GM23338 (cell line): ENCODE measurements at regions not wholly inside any gene's neighbourhood (a gene's known extent, or its start where the extent isn't known, plus 50 kb on each side); places are given as distances from the start of the nearest gene placed in this dataset.

ENCODE experiments used
- ATAC-seq: fragments of 200-7000 bp; cut with Tn5 transposase; 3 replicates; pipeline ENCODE4 v1.9.1; 2020
- DNase-seq: peaks from one replicate; pipeline ENCODE4 v3.0.0-alpha.2; 2015; ENCODE audit warnings: low spot score
- H2AFZ ChIP-seq: fragments of 200-600 bp; sonication (generic); 2 replicates; pipeline ENCODE4 v1.8.0; 2016; ENCODE audit warnings: antibody characterized with exemption, mild to moderate bottlenecking, moderate library complexity
- H3F3A ChIP-seq: fragments of 200-600 bp; sonication (generic); replicated peaks from 2 replicates; pipeline ENCODE4 v1.8.0; 2017; ENCODE audit warnings: antibody characterized with exemption, mixed run types, low read depth
- H3K27ac ChIP-seq: fragments of 200-600 bp; sonication (generic); 2 replicates; pipeline ENCODE4 v1.6.1; 2016; ENCODE audit warnings: low read depth
- H3K27me3 ChIP-seq: fragments of 200-600 bp; sonication (generic); 2 replicates; pipeline ENCODE4 v1.8.0; 2016; ENCODE audit warnings: mild to moderate bottlenecking, mixed run types, moderate library complexity; ENCODE audit not compliant: insufficient read depth
- H3K36me3 ChIP-seq: fragments of 200-600 bp; sonication (generic); 2 replicates; pipeline ENCODE4 v1.8.0; 2016; ENCODE audit warnings: mild to moderate bottlenecking; ENCODE audit not compliant: insufficient read depth
- H3K4me1 ChIP-seq: fragments of 200-600 bp; sonication (generic); 2 replicates; pipeline ENCODE4 v1.8.0; 2016; ENCODE audit warnings: mild to moderate bottlenecking, moderate library complexity; ENCODE audit not compliant: insufficient read depth
- H3K4me2 ChIP-seq: fragments of 200-600 bp; sonication (generic); 2 replicates; pipeline ENCODE4 v1.7.1; 2017; ENCODE audit warnings: mixed run types
- H3K4me3 ChIP-seq: fragments of 200-600 bp; sonication (generic); 2 replicates; pipeline ENCODE4 v1.6.1; 2016; ENCODE audit warnings: mixed run types
- H3K79me2 ChIP-seq: fragments of 200-600 bp; sonication (generic); replicated peaks from 2 replicates; pipeline ENCODE4 v1.8.0; 2017; ENCODE audit warnings: mild to moderate bottlenecking; ENCODE audit not compliant: insufficient read depth
- H3K9me2 ChIP-seq: fragments of 200-600 bp; sonication (generic); 2 replicates; pipeline ENCODE4 v1.8.0; 2017; ENCODE audit not compliant: insufficient read depth
- H4K20me1 ChIP-seq: fragments of 200-600 bp; sonication (generic); replicated peaks from 2 replicates; pipeline ENCODE4 v1.8.0; 2017; ENCODE audit warnings: mild to moderate bottlenecking; ENCODE audit not compliant: insufficient read depth
- H3K27ac Mint-ChIP-seq: 2 replicates; pipeline ENCODE4 v1.8.0; 2020; ENCODE audit warnings: inconsistent platforms, mild to moderate bottlenecking, moderate library complexity, mixed read lengths
- H3K27me3 Mint-ChIP-seq: 3 replicates; pipeline ENCODE4 v1.8.0; 2022; ENCODE audit warnings: low read depth, mild to moderate bottlenecking, moderate library complexity, mixed read lengths, inconsistent platforms; ENCODE audit not compliant: insufficient read depth, poor library complexity
- H3K36me3 Mint-ChIP-seq: 3 replicates; pipeline ENCODE4 v1.8.0; 2021; ENCODE audit warnings: low read depth, mild to moderate bottlenecking, inconsistent platforms, moderate library complexity, mixed read lengths
- H3K4me1 Mint-ChIP-seq: 3 replicates; pipeline ENCODE4 v1.8.0; 2020; ENCODE audit warnings: mild to moderate bottlenecking, inconsistent platforms, mixed read lengths
- H3K4me3 Mint-ChIP-seq: 3 replicates; pipeline ENCODE4 v1.8.0; 2021; ENCODE audit warnings: moderate library complexity, mild to moderate bottlenecking, inconsistent platforms, mixed read lengths
- H3K9me3 Mint-ChIP-seq: 3 replicates; pipeline ENCODE4 v1.8.0; 2020; ENCODE audit warnings: moderate library complexity, mild to moderate bottlenecking, inconsistent platforms, mixed read lengths
- CREB1 ChIP-seq: fragments of 250-450 bp; sonication (Bioruptor Pico); IDR thresholded peaks from 2 replicates; pipeline ENCODE4 v1.5.0; 2020; ENCODE audit warnings: low read depth, mild to moderate bottlenecking, moderate library complexity
- EZH2 ChIP-seq: fragments of 200-600 bp; sonication (generic); IDR thresholded peaks from one replicate; pipeline ENCODE4 v1.8.0; 2017; ENCODE audit warnings: antibody characterized with exemption, mild to moderate bottlenecking, low read depth; ENCODE audit not compliant: unreplicated experiment
- EZH2phosphoT487 ChIP-seq: fragments of 200-600 bp; sonication (generic); IDR thresholded peaks from one replicate; pipeline ENCODE4 v1.8.1; 2018; ENCODE audit warnings: antibody characterized with exemption; ENCODE audit not compliant: unreplicated experiment
- JUNB ChIP-seq: IDR thresholded peaks from one replicate; pipeline ENCODE4 v1.6.1; 2016; ENCODE audit warnings: antibody characterized with exemption; ENCODE audit not compliant: unreplicated experiment
- NANOG ChIP-seq: IDR thresholded peaks from 2 replicates; pipeline ENCODE4 v1.6.1; 2016; ENCODE audit warnings: antibody characterized with exemption, borderline replicate concordance
- POLR2AphosphoS5 ChIP-seq: IDR thresholded peaks from 2 replicates; pipeline ENCODE4 v1.6.1; 2016; ENCODE audit warnings: antibody characterized with exemption, low read depth
- STAT1 ChIP-seq: IDR thresholded peaks from one replicate; pipeline ENCODE4 v1.6.1; 2016; ENCODE audit warnings: antibody characterized with exemption; ENCODE audit not compliant: unreplicated experiment
- ZNF114 ChIP-seq: fragments of 250-450 bp; sonication (Bioruptor Pico); IDR thresholded peaks from 2 replicates; pipeline ENCODE4 v1.5.0; 2020; ENCODE audit warnings: mild to moderate bottlenecking, moderate library complexity
- ZNF331 ChIP-seq: fragments of 250-450 bp; sonication (Bioruptor Pico); IDR thresholded peaks from 2 replicates; pipeline ENCODE4 v1.5.0; 2020; ENCODE audit warnings: low read depth, mild to moderate bottlenecking, moderate library complexity
- TF ChIP-seq, protein P1 (sequence below): IDR thresholded peaks from 2 replicates; pipeline ENCODE4 v1.6.1; 2016; ENCODE audit warnings: antibody characterized with exemption
- TF ChIP-seq, protein P2 (sequence below): IDR thresholded peaks from one replicate; pipeline ENCODE4 v1.6.1; 2018; ENCODE audit warnings: antibody characterized with exemption; ENCODE audit not compliant: unreplicated experiment

DNA sequence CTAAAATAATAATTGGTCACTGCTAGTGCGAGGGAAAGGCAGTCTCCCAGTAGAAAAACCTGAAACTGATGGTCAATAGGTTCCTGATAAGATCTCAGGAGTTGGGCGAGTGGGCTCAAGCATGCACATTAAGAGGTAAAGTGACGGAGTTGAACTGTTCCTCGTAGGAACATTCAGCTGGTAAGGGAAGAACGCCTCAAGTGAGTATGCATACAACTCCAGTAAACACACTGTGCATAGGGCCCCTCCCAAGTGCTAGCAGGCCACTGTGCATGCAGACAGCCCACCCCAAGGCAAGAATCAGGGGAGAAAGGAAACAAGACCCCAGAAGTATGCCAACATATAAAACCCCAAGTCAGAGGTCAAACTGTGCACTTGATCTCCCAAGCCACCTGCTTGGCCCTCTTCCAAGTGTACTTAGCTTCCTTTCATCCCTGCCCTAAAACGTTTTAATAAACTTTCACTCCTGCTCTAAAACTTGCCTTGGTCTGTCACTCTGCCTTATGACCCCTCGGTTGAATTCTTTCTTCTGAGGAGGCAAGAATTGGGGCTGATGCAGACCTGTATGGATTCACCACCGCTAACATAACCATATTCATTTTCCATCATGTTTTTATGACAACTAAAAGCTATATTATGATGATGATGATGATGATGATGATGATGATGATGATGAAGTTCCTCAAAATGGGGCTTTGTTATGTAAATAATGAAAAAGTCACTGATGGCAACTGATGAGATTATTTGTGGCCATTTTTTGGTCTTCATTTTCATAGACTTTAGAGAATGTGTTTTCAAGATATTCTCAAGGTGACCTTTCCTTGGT lies 118.0 kb upstream of the RAB27B start:
- Histone ChIP-seq H3F3A (no peaks in the 10 kb centered on the region), H3K9me2 (no peaks in the 10 kb centered on the region; the same call in 1 of the 2 replicates), H3K4me1 (no peaks in the 10 kb centered on the region), H3K4me3 (no peak overlapping the region), H2AFZ (no peak overlapping the region), H4K20me1 (no peaks in the 10 kb centered on the region), H3K79me2 (no peaks in the 10 kb centered on the region), H3K36me3 (no peaks in the 10 kb centered on the region), H3K4me2 (no peak overlapping the region), H3K27me3 (no peaks in the 10 kb centered on the region), H3K27ac (no peak overlapping the region)
- ATAC-seq: no peak
- Mint-ChIP-seq H3K36me3 (no peaks in the 10 kb centered on the region), H3K4me3 (no peak overlapping the region), H3K27me3 (no peaks in the 10 kb centered on the region), H3K4me1 (no peaks in the 10 kb centered on the region), H3K27ac (no peak overlapping the region), H3K9me3 (no peaks in the 10 kb centered on the region)
- DNase-seq: no peak
- TF ChIP-seq STAT1 (no peak), CREB1 (CRISPR knock-in tag) (0 out of 2 replicates have a peak, but pooled peaks have one; percentile 12)

DNA sequence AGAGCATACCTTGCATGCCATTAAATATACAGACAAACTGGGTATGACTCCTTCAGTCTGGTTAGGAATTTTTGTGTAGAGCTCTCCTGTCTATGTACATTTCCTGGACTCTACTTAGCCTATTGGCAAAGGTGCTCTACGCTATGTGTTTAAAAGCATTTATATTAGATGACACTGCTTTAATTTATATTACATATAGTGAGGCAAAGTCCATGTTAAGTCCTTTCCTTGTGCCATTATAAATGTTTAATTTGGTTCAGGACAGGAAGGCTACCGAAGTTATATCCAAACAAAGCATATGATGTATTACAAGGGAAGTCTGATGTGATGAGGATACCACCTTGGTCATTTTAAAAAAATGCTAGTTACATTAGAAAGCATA lies 117.4 kb upstream of the RAB27B start:
- DNase-seq (no peak), ATAC-seq (no peak)
- Mint-ChIP-seq H3K9me3 (no peaks in the 10 kb centered on the region), H3K4me3 (no peak overlapping the region), H3K4me1 (no peaks in the 10 kb centered on the region), H3K36me3 (no peaks in the 10 kb centered on the region), H3K27ac (no peak overlapping the region), H3K27me3 (no peaks in the 10 kb centered on the region)
- Histone ChIP-seq H4K20me1 (no peaks in the 10 kb centered on the region), H3K79me2 (no peaks in the 10 kb centered on the region), H3K36me3 (no peaks in the 10 kb centered on the region), H3K4me2 (no peak overlapping the region), H3K9me2 (no peaks in the 10 kb centered on the region; the same call in 1 of the 2 replicates), H2AFZ (no peak overlapping the region), H3K27ac (no peak overlapping the region), H3F3A (no peaks in the 10 kb centered on the region), H3K4me3 (no peak overlapping the region), H3K27me3 (no peaks in the 10 kb centered on the region), H3K4me1 (no peaks in the 10 kb centered on the region)
- TF ChIP-seq, protein P1, sequence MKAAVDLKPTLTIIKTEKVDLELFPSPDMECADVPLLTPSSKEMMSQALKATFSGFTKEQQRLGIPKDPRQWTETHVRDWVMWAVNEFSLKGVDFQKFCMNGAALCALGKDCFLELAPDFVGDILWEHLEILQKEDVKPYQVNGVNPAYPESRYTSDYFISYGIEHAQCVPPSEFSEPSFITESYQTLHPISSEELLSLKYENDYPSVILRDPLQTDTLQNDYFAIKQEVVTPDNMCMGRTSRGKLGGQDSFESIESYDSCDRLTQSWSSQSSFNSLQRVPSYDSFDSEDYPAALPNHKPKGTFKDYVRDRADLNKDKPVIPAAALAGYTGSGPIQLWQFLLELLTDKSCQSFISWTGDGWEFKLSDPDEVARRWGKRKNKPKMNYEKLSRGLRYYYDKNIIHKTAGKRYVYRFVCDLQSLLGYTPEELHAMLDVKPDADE: no peak
- TF ChIP-seq, protein P2, sequence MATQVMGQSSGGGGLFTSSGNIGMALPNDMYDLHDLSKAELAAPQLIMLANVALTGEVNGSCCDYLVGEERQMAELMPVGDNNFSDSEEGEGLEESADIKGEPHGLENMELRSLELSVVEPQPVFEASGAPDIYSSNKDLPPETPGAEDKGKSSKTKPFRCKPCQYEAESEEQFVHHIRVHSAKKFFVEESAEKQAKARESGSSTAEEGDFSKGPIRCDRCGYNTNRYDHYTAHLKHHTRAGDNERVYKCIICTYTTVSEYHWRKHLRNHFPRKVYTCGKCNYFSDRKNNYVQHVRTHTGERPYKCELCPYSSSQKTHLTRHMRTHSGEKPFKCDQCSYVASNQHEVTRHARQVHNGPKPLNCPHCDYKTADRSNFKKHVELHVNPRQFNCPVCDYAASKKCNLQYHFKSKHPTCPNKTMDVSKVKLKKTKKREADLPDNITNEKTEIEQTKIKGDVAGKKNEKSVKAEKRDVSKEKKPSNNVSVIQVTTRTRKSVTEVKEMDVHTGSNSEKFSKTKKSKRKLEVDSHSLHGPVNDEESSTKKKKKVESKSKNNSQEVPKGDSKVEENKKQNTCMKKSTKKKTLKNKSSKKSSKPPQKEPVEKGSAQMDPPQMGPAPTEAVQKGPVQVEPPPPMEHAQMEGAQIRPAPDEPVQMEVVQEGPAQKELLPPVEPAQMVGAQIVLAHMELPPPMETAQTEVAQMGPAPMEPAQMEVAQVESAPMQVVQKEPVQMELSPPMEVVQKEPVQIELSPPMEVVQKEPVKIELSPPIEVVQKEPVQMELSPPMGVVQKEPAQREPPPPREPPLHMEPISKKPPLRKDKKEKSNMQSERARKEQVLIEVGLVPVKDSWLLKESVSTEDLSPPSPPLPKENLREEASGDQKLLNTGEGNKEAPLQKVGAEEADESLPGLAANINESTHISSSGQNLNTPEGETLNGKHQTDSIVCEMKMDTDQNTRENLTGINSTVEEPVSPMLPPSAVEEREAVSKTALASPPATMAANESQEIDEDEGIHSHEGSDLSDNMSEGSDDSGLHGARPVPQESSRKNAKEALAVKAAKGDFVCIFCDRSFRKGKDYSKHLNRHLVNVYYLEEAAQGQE: no peak
- no peak for TF ChIP-seq EZH2phosphoT487
- no peak for TF ChIP-seq STAT1
- no peak for TF ChIP-seq JUNB
- no peak for TF ChIP-seq POLR2AphosphoS5
- TF ChIP-seq CREB1 (CRISPR knock-in tag): no peak
- TF ChIP-seq ZNF331 (CRISPR knock-in tag): no peak
- no peak for TF ChIP-seq NANOG
- TF ChIP-seq EZH2: no peak
- no peak for TF ChIP-seq ZNF114
